ENCODE measurements at regions not wholly inside any gene's neighbourhood (a gene's known extent, or its start where the extent isn't known, plus 50 kb on each side); places are given as distances from the start of the nearest gene placed in this dataset.
"Not testable (repeated sequence)": the region's sequence is repeated elsewhere in the genome, so short reads cannot be mapped to it uniquely, and the experiment has no call there.

GRCh38 chr2:90076311-90076710 lies 1384.8 kb downstream of the RPIA start:
- H3K4me1 ChIP-seq (ENCODE audit: control insufficient read depth in 2 of 2, insufficient read depth in 1 of 2, low read depth in 1 of 2, low read length in 2 of 2), result no peaks in the 10 kb centered on the region
- no peak overlapping the region for H3K14ac ChIP-seq (ENCODE audit: low read length)
- H3K4ac ChIP-seq (ENCODE audit: low read length), result no peak overlapping the region
- H4K91ac ChIP-seq (ENCODE audit: low read depth, low read length, poor library complexity), result no peak overlapping the region
- no peak overlapping the region for H2BK12ac ChIP-seq (ENCODE audit: low read length)
- no peaks in the 10 kb centered on the region for H3K79me1 ChIP-seq (ENCODE audit: low read depth, low read length)
- no peak overlapping the region for H3K9ac ChIP-seq (ENCODE audit: low read depth, low read length, poor library complexity)
- DNase-seq (ENCODE audit: low spot score), result no peak
- no peaks in the 10 kb centered on the region for H3K9me3 ChIP-seq (replicated peaks in 1 of 2; ENCODE audit: control insufficient read depth in 2 of 2, insufficient read depth in 1 of 2, low read depth in 1 of 2, low read length in 2 of 2)
- H4K8ac ChIP-seq (ENCODE audit: low read depth, low read length), result no peak overlapping the region
- no peak overlapping the region for H2BK120ac ChIP-seq (ENCODE audit: low read depth, low read length)
- H3K18ac ChIP-seq (ENCODE audit: low read length), result peak overlapping the region; percentile 60
- no peaks in the 10 kb centered on the region for H3K27me3 ChIP-seq (ENCODE audit: control insufficient read depth in 3 of 3, insufficient read depth in 3 of 3, low read depth in 1 of 3, low read length in 3 of 3)
- H2AFZ ChIP-seq (ENCODE audit: low read length), result no peak overlapping the region
- no peak overlapping the region for H3K27ac ChIP-seq (replicated peaks; ENCODE audit: low read length)
- H2BK5ac ChIP-seq (ENCODE audit: low read length), result no peak overlapping the region
- no peak overlapping the region for H2BK15ac ChIP-seq (ENCODE audit: low read length)
- H3K23ac ChIP-seq (ENCODE audit: low read depth, low read length, poor library complexity), result no peak overlapping the region
- H3K4me3 ChIP-seq (ENCODE audit: low read length in 2 of 2), result no peak overlapping the region
- no CpG with 5 or more reads among the region's 3 CpGs for WGBS, 2 donors (ENCODE audit: extremely low coverage in 2 of 2, insufficient read length in 2 of 2, insufficient replicate concordance in 1 of 2)
- H3K4me2 ChIP-seq (ENCODE audit: insufficient read depth, low read length, poor library complexity, severe bottlenecking), result no peak overlapping the region
- no peak overlapping the region for H2AK5ac ChIP-seq (ENCODE audit: low read depth, low read length)
- H3K36me3 ChIP-seq (replicated peaks in 1 of 2; ENCODE audit: control insufficient read depth in 2 of 2, insufficient read depth in 2 of 2, low read length in 2 of 2), result no peaks in the 10 kb centered on the region

- no peak overlapping the region for H2BK5ac ChIP-seq (ENCODE audit: low read length)
- no CpG with 5 or more reads among the region's 2 CpGs for WGBS, 2 donors (ENCODE audit: extremely low coverage in 2 of 2, insufficient read length in 2 of 2, insufficient replicate concordance in 1 of 2)
- no peak overlapping the region for H3K23ac ChIP-seq (ENCODE audit: low read depth, low read length, poor library complexity)
- H4K91ac ChIP-seq (ENCODE audit: low read depth, low read length, poor library complexity), result no peak overlapping the region
- no peak overlapping the region for H4K8ac ChIP-seq (ENCODE audit: low read depth, low read length)
- no peak overlapping the region for H3K4ac ChIP-seq (ENCODE audit: low read length)
- no peak overlapping the region for H2BK12ac ChIP-seq (ENCODE audit: low read length)
- H3K27ac ChIP-seq (replicated peaks; ENCODE audit: low read length), result no peak overlapping the region
- H2BK15ac ChIP-seq (ENCODE audit: low read length), result no peak overlapping the region
- no peak for DNase-seq (ENCODE audit: low spot score)
- no peaks in the 10 kb centered on the region for H3K79me1 ChIP-seq (ENCODE audit: low read depth, low read length)
- no peak overlapping the region for H3K9ac ChIP-seq (ENCODE audit: low read depth, low read length, poor library complexity)
- no peak overlapping the region for H2BK120ac ChIP-seq (ENCODE audit: low read depth, low read length)
- H3K18ac ChIP-seq (ENCODE audit: low read length), result no peak overlapping the region
- H3K4me3 ChIP-seq (ENCODE audit: low read length in 2 of 2), result no peak overlapping the region
- H3K27me3 ChIP-seq (ENCODE audit: control insufficient read depth in 3 of 3, insufficient read depth in 3 of 3, low read depth in 1 of 3, low read length in 3 of 3), result no peaks in the 10 kb centered on the region
- no peaks in the 10 kb centered on the region for H3K36me3 ChIP-seq (replicated peaks in 1 of 2; ENCODE audit: control insufficient read depth in 2 of 2, insufficient read depth in 2 of 2, low read length in 2 of 2)
- no peak overlapping the region for H3K14ac ChIP-seq (ENCODE audit: low read length)
- no peak overlapping the region for H2AK5ac ChIP-seq (ENCODE audit: low read depth, low read length)
- H3K4me1 ChIP-seq (ENCODE audit: control insufficient read depth in 2 of 2, insufficient read depth in 1 of 2, low read depth in 1 of 2, low read length in 2 of 2), result no peaks in the 10 kb centered on the region
- H3K9me3 ChIP-seq (replicated peaks in 1 of 2; ENCODE audit: control insufficient read depth in 2 of 2, insufficient read depth in 1 of 2, low read depth in 1 of 2, low read length in 2 of 2), result no peaks in the 10 kb centered on the region
- no peak overlapping the region for H3K4me2 ChIP-seq (ENCODE audit: insufficient read depth, low read length, poor library complexity, severe bottlenecking)
- no peak overlapping the region for H2AFZ ChIP-seq (ENCODE audit: low read length)
These were observed 1386.5 kb downstream of the RPIA start for GRCh38 chr2:90077948-90078347.

- no CpG with 5 or more reads among the region's 5 CpGs for WGBS, 2 donors (ENCODE audit: extremely low coverage in 2 of 2, insufficient read length in 2 of 2, insufficient replicate concordance in 1 of 2)
- Histone ChIP-seq H3K18ac (ENCODE audit: low read length) (no peak overlapping the region), H3K23ac (ENCODE audit: low read depth, low read length, poor library complexity) (no peak overlapping the region), H4K91ac (ENCODE audit: low read depth, low read length, poor library complexity) (no peak overlapping the region), H4K8ac (ENCODE audit: low read depth, low read length) (no peak overlapping the region), H3K9me3 (replicated peaks in 1 of 2; ENCODE audit: control insufficient read depth in 2 of 2, insufficient read depth in 1 of 2, low read depth in 1 of 2, low read length in 2 of 2) (no peaks in the 10 kb centered on the region), H3K4me3 (ENCODE audit: low read length in 2 of 2) (no peak overlapping the region), H2BK15ac (ENCODE audit: low read length) (no peak overlapping the region), H3K27ac (replicated peaks; ENCODE audit: low read length) (no peak overlapping the region), H3K14ac (ENCODE audit: low read length) (no peak overlapping the region), H2BK5ac (ENCODE audit: low read length) (no peak overlapping the region), H3K9ac (ENCODE audit: low read depth, low read length, poor library complexity) (no peak overlapping the region), H3K36me3 (replicated peaks in 1 of 2; ENCODE audit: control insufficient read depth in 2 of 2, insufficient read depth in 2 of 2, low read length in 2 of 2) (no peaks in the 10 kb centered on the region), H2AFZ (ENCODE audit: low read length) (no peak overlapping the region), H2BK120ac (ENCODE audit: low read depth, low read length) (no peak overlapping the region), H2BK12ac (ENCODE audit: low read length) (no peak overlapping the region), H3K27me3 (ENCODE audit: control insufficient read depth in 3 of 3, insufficient read depth in 3 of 3, low read depth in 1 of 3, low read length in 3 of 3) (no peaks in the 10 kb centered on the region), H3K79me1 (ENCODE audit: low read depth, low read length) (no peaks in the 10 kb centered on the region), H3K4me1 (ENCODE audit: control insufficient read depth in 2 of 2, insufficient read depth in 1 of 2, low read depth in 1 of 2, low read length in 2 of 2) (no peaks in the 10 kb centered on the region), H3K4ac (ENCODE audit: low read length) (no peak overlapping the region), H3K4me2 (ENCODE audit: insufficient read depth, low read length, poor library complexity, severe bottlenecking) (no peak overlapping the region), H2AK5ac (ENCODE audit: low read depth, low read length) (no peak overlapping the region)
- DNase-seq (ENCODE audit: low spot score), result no peak
These were observed 1387.9 kb downstream of the RPIA start for GRCh38 chr2:90079374-90079773.

- not testable (repeated sequence) for H3K27ac ChIP-seq (replicated peaks; ENCODE audit: low read length); H3K23ac ChIP-seq (ENCODE audit: low read depth, low read length, poor library complexity); H3K4me3 ChIP-seq (ENCODE audit: low read length in 2 of 2); H2BK120ac ChIP-seq (ENCODE audit: low read depth, low read length); H3K14ac ChIP-seq (ENCODE audit: low read length); H3K36me3 ChIP-seq (replicated peaks in 1 of 2; ENCODE audit: control insufficient read depth in 2 of 2, insufficient read depth in 2 of 2, low read length in 2 of 2); H2BK5ac ChIP-seq (ENCODE audit: low read length); H3K9me3 ChIP-seq (replicated peaks in 1 of 2; ENCODE audit: control insufficient read depth in 2 of 2, insufficient read depth in 1 of 2, low read depth in 1 of 2, low read length in 2 of 2); H3K4me2 ChIP-seq (ENCODE audit: insufficient read depth, low read length, poor library complexity, severe bottlenecking); H2AFZ ChIP-seq (ENCODE audit: low read length); H3K4me1 ChIP-seq (ENCODE audit: control insufficient read depth in 2 of 2, insufficient read depth in 1 of 2, low read depth in 1 of 2, low read length in 2 of 2); H4K91ac ChIP-seq (ENCODE audit: low read depth, low read length, poor library complexity); H3K4ac ChIP-seq (ENCODE audit: low read length); H3K79me1 ChIP-seq (ENCODE audit: low read depth, low read length); DNase-seq (ENCODE audit: low spot score); H3K18ac ChIP-seq (ENCODE audit: low read length); H3K27me3 ChIP-seq (ENCODE audit: control insufficient read depth in 3 of 3, insufficient read depth in 3 of 3, low read depth in 1 of 3, low read length in 3 of 3); H2BK12ac ChIP-seq (ENCODE audit: low read length); H2AK5ac ChIP-seq (ENCODE audit: low read depth, low read length); H3K9ac ChIP-seq (ENCODE audit: low read depth, low read length, poor library complexity); H4K8ac ChIP-seq (ENCODE audit: low read depth, low read length); H2BK15ac ChIP-seq (ENCODE audit: low read length)
- WGBS, 2 donors (ENCODE audit: extremely low coverage in 2 of 2, insufficient read length in 2 of 2, insufficient replicate concordance in 1 of 2), result no CpG with 5 or more reads among the region's 2 CpGs
These were observed 1396.3 kb downstream of the RPIA start for GRCh38 chr2:90087792-90088191.
